ENCODE measurements at regions not wholly inside any gene's neighbourhood (a gene's known extent, or its start where the extent isn't known, plus 50 kb on each side); places are given as distances from the start of the nearest gene placed in this dataset.

- no peak for DNase-seq
Observed at GRCh38 chr4:183763990-183764754, 105.1 kb downstream of the TRAPPC11 start.

GRCh38 chr4:183765251-183765911 is 106.3 kb downstream of the TRAPPC11 start:
- no peak for DNase-seq

DNA sequence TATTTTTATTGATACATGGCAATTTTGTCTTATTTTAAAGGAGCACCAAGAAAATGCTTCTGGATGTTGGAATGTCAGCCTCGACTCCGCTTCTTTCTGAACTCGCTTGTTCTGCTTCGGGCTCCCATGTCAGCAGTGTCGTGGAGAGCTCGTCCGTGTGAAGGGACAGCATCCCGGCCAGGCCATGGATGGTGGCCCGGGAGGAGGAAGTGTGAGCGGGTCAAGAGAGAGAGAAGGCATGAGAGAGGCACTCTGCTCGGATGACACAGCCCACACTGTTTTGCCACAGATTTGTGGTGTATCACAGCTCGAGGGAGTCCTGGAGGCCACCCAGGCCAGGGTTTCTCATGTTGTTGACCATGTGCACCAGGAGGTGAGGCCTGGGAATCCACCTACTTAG is 107.0 kb downstream of the TRAPPC11 start:
- DNase-seq: no peak

DNA sequence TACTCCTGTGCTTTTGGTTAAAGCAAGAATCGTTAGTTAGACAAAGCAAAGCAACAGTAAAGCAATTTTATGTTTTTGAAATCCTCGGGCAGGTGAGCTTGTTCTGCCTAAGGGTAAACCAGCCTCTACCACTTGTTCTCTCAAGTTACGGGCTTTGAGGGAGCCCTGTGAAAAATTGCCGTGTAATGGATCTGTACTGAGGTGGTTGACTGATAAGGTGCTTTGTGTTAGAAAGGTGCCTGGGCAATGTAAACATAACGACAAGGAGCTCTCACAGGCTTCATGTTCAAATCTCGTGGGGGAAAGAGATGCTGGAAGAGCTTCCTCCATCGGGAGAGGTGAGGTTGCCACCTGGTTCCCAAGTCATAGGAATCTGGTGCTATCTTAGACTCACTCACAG is 111.8 kb downstream of the TRAPPC11 start:
- no peak for DNase-seq

DNA sequence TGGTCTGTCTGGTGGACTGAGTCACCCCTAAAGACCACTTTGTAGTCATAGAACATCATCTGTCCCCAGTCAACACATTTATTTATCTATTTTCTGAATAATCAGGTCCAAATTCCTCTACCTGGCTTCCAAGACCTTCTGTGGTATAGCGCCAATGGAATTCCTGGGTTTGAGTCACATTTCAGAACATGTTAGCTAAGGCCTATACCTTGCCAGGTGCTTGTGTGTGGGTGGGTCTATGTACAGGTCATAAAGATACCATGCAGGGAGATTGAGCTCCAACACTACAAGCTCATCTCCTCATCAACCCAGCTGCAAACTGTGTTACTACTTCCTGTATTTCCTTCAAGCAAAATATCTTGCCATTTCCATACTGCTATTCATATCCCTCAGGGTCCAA is 113.3 kb downstream of the TRAPPC11 start:
- no peak for DNase-seq

DNA sequence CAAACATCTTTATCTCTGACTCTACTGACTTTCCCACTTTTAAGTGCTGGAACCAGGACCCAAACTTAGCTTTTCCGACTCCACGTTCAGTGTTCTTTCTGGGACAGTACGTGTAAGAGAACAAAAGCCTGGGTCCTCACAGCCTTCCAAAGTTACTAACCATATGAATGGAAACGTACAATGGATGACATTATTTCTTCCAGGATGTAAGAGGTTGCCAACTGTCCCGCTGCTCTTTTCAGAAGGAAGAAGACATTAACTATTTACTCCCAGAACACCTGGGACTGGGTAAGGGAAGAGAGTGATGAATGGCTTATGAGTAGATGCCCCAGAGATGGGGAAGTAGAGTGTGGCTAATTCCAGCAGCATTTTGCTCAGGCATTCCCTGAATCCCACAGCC is 114.7 kb downstream of the TRAPPC11 start:
- no peak for DNase-seq

DNA sequence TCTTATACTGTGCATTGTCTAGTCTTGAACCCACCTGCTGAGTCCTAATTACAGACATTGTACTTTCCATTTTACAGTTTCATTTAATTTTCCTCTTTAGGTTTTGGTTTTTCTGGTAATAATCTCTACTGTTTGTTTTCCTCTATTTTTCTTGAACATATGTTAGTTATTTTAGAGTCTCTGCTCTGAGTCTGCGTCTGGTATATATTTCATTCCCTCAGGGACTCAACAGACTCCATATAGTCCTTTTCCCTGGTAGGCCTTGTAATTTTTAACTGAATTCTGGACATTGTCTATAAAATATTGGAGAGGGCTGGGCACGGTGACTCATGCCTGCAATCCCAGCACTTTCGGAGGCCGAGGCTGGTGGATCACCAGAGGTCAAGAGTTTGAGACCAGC is 121.8 kb upstream of the STOX2 start:
- no peak for DNase-seq

- DNase-seq: no peak
Observed at GRCh38 chr4:183783991-183784553, 121.0 kb upstream of the STOX2 start.

- no peak for DNase-seq
Observed at GRCh38 chr4:183788308-183788905, 116.7 kb upstream of the STOX2 start.

DNA sequence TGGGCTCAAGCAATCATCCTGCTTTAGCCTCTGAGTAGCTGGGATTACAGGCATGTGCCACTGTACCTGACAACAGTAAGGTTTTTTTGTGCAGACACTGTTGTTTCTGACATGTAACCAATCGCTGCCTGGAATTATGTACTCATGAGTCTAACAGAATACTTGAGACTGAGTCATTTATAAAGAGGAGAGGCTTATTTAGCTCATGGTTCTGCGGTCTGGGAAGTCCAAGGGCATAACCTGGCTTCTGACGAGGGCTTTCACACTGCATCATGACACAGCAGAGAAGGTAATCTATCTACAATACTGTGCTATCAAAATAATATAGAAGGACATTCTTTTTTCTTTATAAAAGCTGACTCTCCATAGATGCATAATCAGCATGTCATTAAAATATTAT is 115.5 kb upstream of the STOX2 start:
- no peak for DNase-seq

DNA sequence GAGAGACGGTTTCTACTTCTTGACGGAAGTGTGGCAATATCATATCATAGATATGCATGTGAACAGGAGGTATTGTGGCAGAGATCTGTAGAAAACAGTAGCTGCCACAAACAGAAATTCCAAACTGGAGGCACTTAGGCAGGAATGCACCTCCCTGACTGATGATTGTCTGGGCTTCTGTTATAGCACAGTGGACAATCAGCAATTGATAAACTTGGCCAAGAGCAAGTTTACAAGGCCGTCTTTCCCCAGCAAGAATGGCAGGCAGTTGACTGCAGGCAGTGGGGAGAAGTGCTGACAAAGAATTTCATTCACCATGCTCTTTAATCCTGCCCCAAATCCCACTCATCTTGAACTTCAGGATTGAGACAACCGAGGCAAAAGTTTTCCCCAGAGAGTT is 114.4 kb upstream of the STOX2 start:
- DNase-seq: no peak

DNA sequence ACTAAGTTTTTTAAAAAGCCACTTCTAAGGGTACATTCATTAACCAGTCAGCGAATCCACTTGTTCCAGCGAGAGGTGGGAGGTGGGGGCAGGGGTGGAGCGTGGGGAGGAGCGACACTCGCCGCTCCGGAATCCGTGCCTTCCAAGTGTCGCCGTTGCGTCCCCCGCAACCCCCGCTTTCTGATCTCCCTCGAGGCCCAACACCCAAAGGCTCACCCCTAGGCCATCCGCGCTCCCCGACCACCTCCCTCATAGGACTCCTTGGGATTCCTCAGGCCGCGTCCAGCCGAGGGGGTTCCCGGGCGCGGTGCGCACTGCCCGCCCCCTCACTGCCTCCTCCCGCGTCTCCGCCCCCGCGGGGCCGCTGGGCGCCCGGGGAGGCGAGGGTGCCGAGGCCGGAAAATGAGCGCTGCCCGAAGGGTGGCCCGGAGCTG is 108.1 kb upstream of the STOX2 start:
- DNase-seq: no peak

DNA sequence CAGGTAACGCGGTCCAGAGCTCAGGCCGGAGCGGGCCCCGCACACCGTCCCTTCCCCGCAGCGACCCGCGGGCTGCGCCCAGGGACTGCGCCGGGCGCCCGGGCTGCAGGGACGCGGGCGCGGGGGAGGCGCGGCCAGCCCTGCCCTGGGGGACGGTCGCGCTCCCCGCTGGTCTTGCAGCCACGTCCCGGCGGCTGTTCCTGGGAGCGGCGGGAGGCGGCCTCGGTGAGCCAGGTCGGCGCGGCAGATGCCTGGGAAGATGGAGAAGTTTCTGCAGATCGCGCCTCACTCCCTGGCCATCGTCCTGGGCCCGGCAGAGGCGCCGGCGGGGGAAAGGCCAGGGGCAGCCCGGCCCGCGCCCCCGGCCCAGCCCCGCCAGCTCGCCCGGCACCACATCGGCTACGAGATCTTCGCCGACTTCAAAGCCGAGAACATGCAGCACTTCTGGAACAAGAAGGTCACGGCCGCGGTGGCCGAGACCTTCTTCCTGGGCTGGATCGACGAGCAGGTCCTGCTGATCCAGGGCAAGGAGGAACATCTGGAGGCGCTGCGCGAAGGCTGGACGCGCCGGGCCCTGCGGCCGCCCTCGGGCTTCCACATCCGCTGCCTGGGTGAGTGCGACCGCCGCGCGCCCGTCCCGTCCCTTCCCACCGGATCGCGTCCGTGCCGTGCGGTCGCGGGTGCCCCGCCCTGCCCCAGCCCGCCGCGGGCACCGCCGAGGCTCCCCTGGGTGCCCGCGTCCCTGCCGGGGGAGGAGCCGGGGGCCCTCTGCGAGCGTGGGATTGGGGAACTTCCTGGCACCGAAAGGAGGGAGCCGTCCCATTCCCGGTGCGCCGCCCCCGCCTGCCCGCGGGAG is 107.4 kb upstream of the STOX2 start:
- DNase-seq: no peak

- no peak for DNase-seq
Observed at GRCh38 chr4:183798301-183799253, 106.5 kb upstream of the STOX2 start.

GRCh38 chr4:183801457-183802165 is 103.5 kb upstream of the STOX2 start:
- no peak for DNase-seq

DNA sequence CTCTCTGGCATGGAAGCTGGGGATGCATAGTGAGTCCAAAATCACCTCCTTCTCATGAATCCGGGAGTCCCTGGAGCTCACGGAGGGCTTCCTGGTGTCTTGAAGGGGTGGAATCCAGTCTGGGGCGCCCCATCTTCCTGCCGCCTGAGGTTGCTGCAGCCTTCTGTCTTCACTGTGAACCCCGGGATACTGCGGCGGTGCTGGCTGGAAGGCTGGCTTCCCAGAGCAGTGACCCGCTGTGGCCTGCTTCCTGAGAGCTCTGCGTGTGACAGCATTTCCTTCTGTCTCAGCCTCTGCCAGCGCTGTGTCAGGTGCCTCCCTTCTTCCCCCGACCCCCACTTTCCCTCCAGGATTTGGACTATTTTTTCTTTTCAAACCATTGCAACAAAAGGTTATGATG is 98.8 kb upstream of the STOX2 start:
- DNase-seq: no peak

- no peak for DNase-seq
Observed at GRCh38 chr4:183807420-183808096, 97.5 kb upstream of the STOX2 start.

GRCh38 chr4:183808097-183808456 is 97.0 kb upstream of the STOX2 start:
- DNase-seq: no peak

- no peak for DNase-seq
Observed at GRCh38 chr4:183812567-183812966, 92.5 kb upstream of the STOX2 start.

- no peak for DNase-seq
Observed at GRCh38 chr4:183814461-183814860, 90.6 kb upstream of the STOX2 start.

DNA sequence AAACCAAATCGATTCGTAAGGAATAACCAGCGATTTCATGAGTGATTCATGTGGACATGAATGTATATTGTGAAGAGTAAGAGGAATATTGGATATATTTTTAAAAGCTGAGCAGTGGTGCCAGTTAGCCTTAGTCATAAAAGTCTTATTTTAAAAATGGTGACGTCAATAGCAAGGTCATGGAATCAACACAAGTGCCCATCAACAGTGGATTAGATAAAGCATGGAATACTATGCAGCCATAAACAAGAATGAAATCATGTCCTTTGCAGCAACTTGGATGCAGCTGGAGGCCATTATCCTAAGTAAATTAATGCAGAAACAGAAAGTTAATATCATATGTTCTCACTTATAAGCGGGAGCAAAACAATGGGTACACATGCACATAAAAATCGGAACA is 89.0 kb upstream of the STOX2 start:
- no peak for DNase-seq

All from activated naive CD4-positive, alpha-beta T cell (primary cell).